Neuronal stem cell (in vitro differentiated cells): ENCODE measurements at regions not wholly inside any gene's neighbourhood (a gene's known extent, or its start where the extent isn't known, plus 50 kb on each side); places are given as distances from the start of the nearest gene placed in this dataset.

Source experiments
- DNase-seq: peaks from one replicate; pipeline ENCODE4 v3.0.0-alpha.2; 2013; ENCODE audit warnings: low spot score
- H2AFZ ChIP-seq: one replicate; pipeline ENCODE4 v1.6.1; 2013; ENCODE audit warnings: mild to moderate bottlenecking, low read length, inconsistent platforms
- H2AK5ac ChIP-seq: 2 replicates; pipeline ENCODE4 v1.6.1; 2013; ENCODE audit warnings: low read depth, mild to moderate bottlenecking, inconsistent platforms, low read length, moderate library complexity, mixed read lengths
- H2BK120ac ChIP-seq: 2 replicates; pipeline ENCODE4 v1.6.1; 2013; ENCODE audit warnings: low read depth, mild to moderate bottlenecking, inconsistent platforms, low read length, moderate library complexity, mixed read lengths
- H2BK12ac ChIP-seq: one replicate; pipeline ENCODE4 v1.6.1; 2013; ENCODE audit warnings: low read length, inconsistent platforms
- H2BK15ac ChIP-seq: 2 replicates; pipeline ENCODE4 v1.6.1; 2013; ENCODE audit warnings: mild to moderate bottlenecking, low read length, inconsistent platforms, mixed read lengths
- H2BK5ac ChIP-seq: one replicate; pipeline ENCODE4 v1.6.1; 2013; ENCODE audit warnings: inconsistent platforms, mild to moderate bottlenecking, low read length, moderate library complexity
- H3K14ac ChIP-seq: one replicate; pipeline ENCODE4 v1.6.1; 2013; ENCODE audit warnings: low read length, inconsistent platforms
- H3K18ac ChIP-seq: 2 replicates; pipeline ENCODE4 v1.6.1; 2013; ENCODE audit warnings: low read length, inconsistent platforms
- H3K23ac ChIP-seq: 2 replicates; pipeline ENCODE4 v1.6.1; 2013; ENCODE audit warnings: low read depth, mild to moderate bottlenecking, mixed read lengths, low read length, inconsistent platforms; ENCODE audit not compliant: poor library complexity
- H3K27ac ChIP-seq: replicated peaks from 3 replicates; pipeline ENCODE4 v1.5.1; 2013; ENCODE audit warnings: low read length, inconsistent platforms
- H3K27me3 ChIP-seq, 3 experiments: 2 replicates each; pipeline ENCODE4 v1.6.1; 2013; ENCODE audit warnings: low read length in 3 of 3, mild to moderate bottlenecking in 2 of 3, inconsistent platforms in 1 of 3, low read depth in 1 of 3, mixed read lengths in 1 of 3, moderate library complexity in 1 of 3; ENCODE audit not compliant: control insufficient read depth in 3 of 3, insufficient read depth in 3 of 3
- H3K36me3 ChIP-seq, 2 donors: replicated peaks in 1 of 2; 2 replicates each; pipeline ENCODE4 v1.6.1; 2013; ENCODE audit warnings: low read length in 2 of 2; ENCODE audit not compliant: control insufficient read depth in 2 of 2, insufficient read depth in 2 of 2
- H3K4ac ChIP-seq: 2 replicates; pipeline ENCODE4 v1.6.1; 2013; ENCODE audit warnings: inconsistent platforms, mild to moderate bottlenecking, low read length, moderate library complexity
- H3K4me1 ChIP-seq, 2 donors: 1 replicate in 1 of 2; 2 replicates in 1 of 2; pipeline ENCODE4 v1.6.1; 2013; ENCODE audit warnings: low read length in 2 of 2, low read depth in 1 of 2; ENCODE audit not compliant: control insufficient read depth in 2 of 2, insufficient read depth in 1 of 2
- H3K4me2 ChIP-seq: one replicate; pipeline ENCODE4 v1.6.1; 2013; ENCODE audit warnings: mild to moderate bottlenecking, low read length, inconsistent platforms; ENCODE audit not compliant: insufficient read depth, poor library complexity, severe bottlenecking
- H3K4me3 ChIP-seq, 2 donors: 2 replicates each; pipeline ENCODE4 v1.5.1; 2013; ENCODE audit warnings: low read length in 2 of 2, mild to moderate bottlenecking in 2 of 2, inconsistent platforms in 1 of 2, moderate library complexity in 1 of 2
- H3K79me1 ChIP-seq: one replicate; pipeline ENCODE4 v1.6.1; 2013; ENCODE audit warnings: low read depth, mild to moderate bottlenecking, inconsistent platforms, low read length, moderate library complexity
- H3K9ac ChIP-seq: one replicate; pipeline ENCODE4 v1.6.1; 2013; ENCODE audit warnings: mild to moderate bottlenecking, low read depth, low read length, inconsistent platforms; ENCODE audit not compliant: poor library complexity
- H3K9me3 ChIP-seq, 2 donors: replicated peaks in 1 of 2; 2 replicates each; pipeline versions ENCODE3 to v1.6.1; 2013; ENCODE audit warnings: low read length in 2 of 2, mild to moderate bottlenecking in 2 of 2, inconsistent platforms in 1 of 2, low read depth in 1 of 2, mixed read lengths in 1 of 2, moderate library complexity in 1 of 2; ENCODE audit not compliant: control insufficient read depth in 2 of 2, insufficient read depth in 1 of 2
- H4K8ac ChIP-seq: one replicate; pipeline ENCODE4 v1.6.1; 2013; ENCODE audit warnings: low read depth, mild to moderate bottlenecking, inconsistent platforms, low read length, moderate library complexity
- H4K91ac ChIP-seq: one replicate; pipeline ENCODE4 v1.6.1; 2013; ENCODE audit warnings: low read length, low read depth, mild to moderate bottlenecking, inconsistent platforms; ENCODE audit not compliant: poor library complexity
- WGBS, 2 donors: extraction: QIAGEN DNeasy Blood & Tissue Kit; methylation state at CpG; one replicate each; pipeline ENCODE4 v1.1.7; 2013; ENCODE audit warnings: missing lambda C conversion rate in 2 of 2, mixed read lengths in 1 of 2; ENCODE audit not compliant: insufficient read length in 2 of 2, insufficient replicate concordance in 1 of 2; ENCODE audit errors: extremely low coverage in 2 of 2; 5-methylcytosine and 5-hydroxymethylcytosine counted together

DNA sequence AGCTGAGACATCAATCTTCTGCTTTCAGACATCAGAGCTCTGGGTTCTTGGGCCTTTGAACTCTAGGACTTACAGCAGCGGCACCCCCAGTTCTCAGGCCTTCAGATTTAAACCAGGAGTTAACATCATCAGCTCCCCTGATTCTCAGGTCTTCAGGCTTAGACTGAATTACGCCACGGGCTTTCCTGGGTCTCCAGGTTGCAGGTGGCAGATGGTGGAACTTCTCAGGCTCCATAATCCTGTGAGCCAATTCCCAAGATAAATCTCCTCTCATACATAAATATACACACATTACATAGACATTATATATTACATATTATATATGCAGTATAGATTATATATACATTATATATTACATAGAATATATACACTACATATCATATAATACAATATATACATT, 408.9 kb upstream of the AUTS2 start:
- DNase-seq, result no peak
- Histone ChIP-seq H3K36me3 (no peaks in the 10 kb centered on the region), H4K91ac (no peak overlapping the region), H3K14ac (no peak overlapping the region), H3K4ac (no peak overlapping the region), H3K27ac (no peak overlapping the region), H3K4me1 (no peaks in the 10 kb centered on the region), H3K9me3 (no peaks in the 10 kb centered on the region), H3K4me2 (no peak overlapping the region), H2AK5ac (no peak overlapping the region), H3K27me3 (no peaks in the 10 kb centered on the region), H3K23ac (no peak overlapping the region), H2BK5ac (no peak overlapping the region), H2AFZ (no peak overlapping the region), H2BK12ac (no peak overlapping the region), H3K4me3 (no peak overlapping the region), H2BK15ac (no peak overlapping the region), H2BK120ac (no peak overlapping the region), H3K9ac (no peak overlapping the region), H4K8ac (no peak overlapping the region), H3K79me1 (no peaks in the 10 kb centered on the region), H3K18ac (no peak overlapping the region)
- WGBS, 2 donors, result no CpG with 5 or more reads among the region's 3 CpGs

DNA sequence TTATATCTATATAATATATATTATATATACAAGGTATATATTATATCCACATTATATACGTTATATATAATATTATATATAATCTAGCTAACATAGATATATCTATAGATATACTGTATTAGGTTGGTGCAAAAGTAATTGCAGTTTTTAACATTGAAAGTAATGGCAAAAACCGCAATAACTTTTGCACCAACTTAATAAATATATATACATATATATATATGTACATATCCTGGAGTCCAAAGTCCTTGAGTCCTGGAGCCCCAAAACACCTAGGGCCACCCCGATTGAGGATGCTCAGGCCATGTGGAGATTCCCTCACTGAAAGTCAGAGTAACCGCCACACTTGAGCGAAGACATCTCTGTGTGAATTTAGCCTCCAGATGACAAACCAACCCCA, 408.2 kb upstream of the AUTS2 start:
- Histone ChIP-seq H3K36me3 (no peaks in the 10 kb centered on the region), H3K18ac (no peak overlapping the region), H2BK120ac (no peak overlapping the region), H2BK5ac (no peak overlapping the region), H3K27me3 (no peaks in the 10 kb centered on the region), H2AFZ (no peak overlapping the region), H3K27ac (no peak overlapping the region), H3K9me3 (no peaks in the 10 kb centered on the region), H3K14ac (no peak overlapping the region), H4K91ac (no peak overlapping the region), H3K4me3 (no peak overlapping the region), H3K23ac (no peak overlapping the region), H3K79me1 (no peaks in the 10 kb centered on the region), H2AK5ac (no peak overlapping the region), H3K4me1 (no peaks in the 10 kb centered on the region), H4K8ac (no peak overlapping the region), H3K4me2 (no peak overlapping the region), H3K4ac (no peak overlapping the region), H2BK12ac (no peak overlapping the region), H2BK15ac (no peak overlapping the region), H3K9ac (no peak overlapping the region)
- WGBS, 2 donors, result no CpG with 5 or more reads among the region's 5 CpGs
- no peak for DNase-seq

DNA sequence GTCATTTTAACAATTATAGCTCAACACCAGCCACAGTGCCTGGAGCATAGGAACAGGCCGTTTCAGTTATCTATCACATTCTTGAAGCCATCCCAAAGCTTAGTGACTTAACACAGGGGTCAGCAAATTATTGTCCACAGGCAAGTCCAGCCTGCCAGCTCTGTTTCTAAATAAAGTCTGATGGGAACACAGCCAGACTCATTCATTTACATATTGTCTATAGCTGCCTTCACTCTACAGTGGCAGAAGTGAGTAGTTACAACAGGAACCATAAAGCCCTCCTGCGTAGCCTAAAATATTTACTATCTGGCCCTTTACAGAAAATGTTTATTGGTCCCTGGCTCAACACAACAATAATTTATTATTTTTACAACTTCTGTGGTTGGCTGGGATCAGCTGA, 407.5 kb upstream of the AUTS2 start:
- Histone ChIP-seq H3K4me2 (no peak overlapping the region), H3K27ac (no peak overlapping the region), H3K18ac (no peak overlapping the region), H3K36me3 (no peaks in the 10 kb centered on the region), H2BK15ac (no peak overlapping the region), H3K4me1 (no peaks in the 10 kb centered on the region), H3K79me1 (no peaks in the 10 kb centered on the region), H3K4ac (no peak overlapping the region), H2AFZ (no peak overlapping the region), H4K8ac (no peak overlapping the region), H3K27me3 (no peaks in the 10 kb centered on the region), H2BK5ac (no peak overlapping the region), H3K4me3 (no peak overlapping the region), H3K9ac (no peak overlapping the region), H4K91ac (no peak overlapping the region), H2BK120ac (no peak overlapping the region), H2BK12ac (no peak overlapping the region), H3K14ac (no peak overlapping the region), H3K23ac (no peak overlapping the region), H3K9me3 (no peaks in the 10 kb centered on the region), H2AK5ac (no peak overlapping the region)
- no CpG with 5 or more reads among the region's 2 CpGs for WGBS, 2 donors
- DNase-seq, result no peak

DNA sequence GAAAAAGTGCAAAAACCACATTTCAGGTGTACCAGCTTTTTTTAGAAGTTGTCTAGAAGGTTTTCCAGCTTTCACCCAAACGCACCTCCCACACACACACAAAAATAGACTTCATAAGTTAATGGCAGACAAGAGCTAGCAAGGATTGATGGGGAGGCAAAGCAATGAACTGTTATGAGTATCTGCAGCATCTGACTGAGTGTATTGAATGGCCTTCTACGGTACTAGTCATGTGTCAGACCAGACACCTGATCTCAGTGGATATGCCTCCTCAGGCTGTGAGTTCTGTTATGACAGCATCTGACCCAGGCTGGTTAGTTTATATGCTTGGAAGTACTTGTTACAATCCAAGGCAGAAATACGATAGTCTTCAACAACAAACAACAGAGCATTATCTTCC, 406.1 kb upstream of the AUTS2 start:
- Histone ChIP-seq H3K4me2 (no peak overlapping the region), H3K18ac (no peak overlapping the region), H3K4me1 (no peaks in the 10 kb centered on the region), H3K4me3 (no peak overlapping the region), H3K27ac (no peak overlapping the region), H2BK120ac (no peak overlapping the region), H3K4ac (no peak overlapping the region), H4K8ac (no peak overlapping the region), H2AK5ac (no peak overlapping the region), H3K9me3 (no peaks in the 10 kb centered on the region), H3K27me3 (no peaks in the 10 kb centered on the region), H2BK12ac (no peak overlapping the region), H3K23ac (no peak overlapping the region), H2AFZ (no peak overlapping the region), H3K9ac (no peak overlapping the region), H2BK5ac (no peak overlapping the region), H4K91ac (no peak overlapping the region), H3K36me3 (no peaks in the 10 kb centered on the region), H3K14ac (no peak overlapping the region), H3K79me1 (no peaks in the 10 kb centered on the region), H2BK15ac (no peak overlapping the region)
- no peak for DNase-seq
- no CpG with 5 or more reads among the region's 3 CpGs for WGBS, 2 donors
